TTC549 (cell line): ENCODE measurements at regions not wholly inside any gene's neighbourhood (a gene's known extent, or its start where the extent isn't known, plus 50 kb on each side); places are given as distances from the start of the nearest gene placed in this dataset.
"Not testable (repeated sequence)": the region's sequence is repeated elsewhere in the genome, so short reads cannot be mapped to it uniquely, and the experiment has no call there.

Source experiments
- FAIRE-seq: peaks from 2 replicates; lab custom pipeline; 2012; peaks lifted over from hg19 to GRCh38; lab: Jason Lieb, UNC

DNA sequence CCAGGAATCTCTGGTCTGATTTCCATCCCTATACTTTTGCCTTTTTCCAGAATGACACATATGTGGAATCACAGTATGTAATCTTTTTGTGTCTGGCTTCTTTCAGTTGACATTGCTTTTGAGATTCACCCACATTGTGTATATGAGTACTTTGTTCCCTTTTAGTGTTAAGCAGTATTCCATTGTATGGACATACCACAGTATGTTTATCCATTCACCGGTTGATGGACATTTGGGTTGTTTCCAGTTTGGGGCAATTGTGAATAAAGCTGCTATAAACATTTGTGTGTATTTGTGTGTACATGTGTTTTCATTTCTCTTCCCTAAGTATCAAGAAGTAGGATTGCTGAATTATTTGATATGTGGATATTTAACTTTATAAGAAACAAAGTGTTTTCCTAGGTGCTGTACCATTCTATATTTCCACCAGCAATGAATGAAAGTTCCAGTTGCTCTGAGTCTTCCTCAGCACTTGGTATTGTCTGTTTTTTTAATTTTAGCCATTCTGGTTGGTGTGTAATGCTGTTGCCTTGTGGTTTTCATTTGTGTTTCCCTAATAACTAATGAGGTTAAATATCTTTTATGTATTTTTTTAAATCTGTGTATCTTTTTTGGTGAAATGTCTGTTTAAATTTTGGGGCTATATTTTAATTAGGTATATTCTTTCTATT is 203.5 kb upstream of the HAAO start:
- peak; percentile 26 for FAIRE-seq

- not testable (repeated sequence) for FAIRE-seq
Measured at GRCh38 chr2:42989283-42990081, 197.1 kb upstream of the HAAO start.

GRCh38 chr2:42988055-42988454 is 195.7 kb upstream of the HAAO start:
- not testable (repeated sequence) for FAIRE-seq

DNA sequence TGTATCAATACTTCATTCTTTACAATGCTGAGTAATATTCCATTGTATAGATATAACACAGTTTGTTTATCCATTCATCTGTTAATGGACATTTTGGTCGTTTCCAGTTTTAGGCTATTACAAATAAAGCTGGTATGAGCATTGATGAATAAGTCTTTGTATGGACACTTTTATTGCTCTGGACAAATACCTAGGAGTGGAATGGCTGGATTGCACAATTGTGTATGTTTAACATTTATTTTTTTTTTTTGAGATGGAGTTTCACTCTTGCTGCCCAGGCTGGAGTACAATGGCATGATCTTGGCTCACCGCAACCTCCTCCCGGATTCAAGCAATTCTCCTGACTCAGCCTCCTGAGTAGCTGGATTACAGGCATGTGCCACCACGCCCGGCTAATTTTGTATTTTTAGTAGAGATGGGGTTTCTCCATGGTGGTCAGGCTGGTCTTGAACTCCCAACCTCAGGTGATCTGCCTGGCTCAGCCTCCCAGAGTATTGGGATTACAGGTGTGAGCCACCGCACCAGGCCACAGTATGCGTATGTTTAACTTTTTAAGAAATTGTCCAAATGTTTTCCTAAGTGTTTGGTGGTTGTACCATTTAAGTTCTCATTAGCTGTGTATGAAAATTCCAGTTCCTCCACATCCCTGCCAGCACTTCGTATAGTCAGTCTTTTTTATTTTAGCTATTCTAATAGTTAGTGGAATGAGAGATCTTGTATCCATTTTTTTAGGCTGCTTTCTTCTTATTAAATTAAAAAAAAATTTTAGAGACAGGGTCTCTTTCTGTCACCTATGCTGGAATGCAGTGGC is 194.9 kb upstream of the HAAO start:
- FAIRE-seq = no peak

DNA sequence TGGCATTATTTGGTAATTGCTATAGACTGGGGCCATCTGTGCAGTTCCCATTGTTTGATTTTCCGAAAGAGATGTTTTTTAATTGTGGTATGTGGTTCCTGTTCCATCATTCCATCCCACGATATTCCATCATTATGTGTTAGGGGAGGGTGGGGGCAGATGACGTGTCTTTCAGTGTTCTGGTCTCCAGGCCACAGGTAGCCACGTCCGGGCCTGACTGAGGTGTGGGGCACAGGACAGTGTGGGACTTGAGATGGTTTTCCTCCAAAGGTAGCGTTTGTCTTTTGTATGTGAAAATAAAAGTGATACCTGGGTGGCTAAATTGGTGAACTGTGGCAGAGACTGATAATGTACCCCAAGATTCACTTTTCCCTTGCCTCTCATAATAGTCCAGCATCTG is 192.2 kb upstream of the HAAO start:
- no peak for FAIRE-seq

- no peak for FAIRE-seq
Measured at GRCh38 chr2:42984081-42984480, 191.7 kb upstream of the HAAO start.

DNA sequence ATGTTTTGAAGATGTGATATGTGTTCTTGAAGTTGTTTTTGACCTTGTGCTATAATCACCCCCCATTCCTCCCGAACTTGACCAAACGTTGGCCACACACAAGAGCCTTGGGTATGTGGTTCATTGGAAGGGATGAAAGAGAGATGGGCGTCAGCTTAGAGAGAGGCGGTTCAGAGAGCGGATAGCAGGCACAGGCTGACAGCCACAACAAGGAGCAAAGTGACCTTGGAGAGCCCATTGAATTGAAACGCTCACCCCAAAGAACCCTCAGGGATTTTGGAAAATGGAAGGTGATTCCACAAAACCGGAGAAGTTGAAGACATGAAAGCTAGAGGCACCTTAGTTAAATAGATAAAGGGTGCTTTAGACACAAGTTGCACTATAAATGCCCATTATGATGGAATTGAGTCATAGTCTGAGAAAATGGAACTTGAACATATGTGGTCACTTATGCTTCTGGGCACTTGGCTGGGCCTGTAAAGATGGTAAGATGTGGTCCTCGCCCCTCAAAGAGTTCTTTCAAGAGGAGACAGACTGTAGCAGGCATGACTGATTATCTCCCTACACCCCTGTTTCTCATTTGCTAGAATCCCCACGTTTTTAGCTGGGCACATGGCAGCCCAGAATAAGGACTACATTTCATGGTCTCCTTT is 188.5 kb upstream of the HAAO start:
- no peak for FAIRE-seq

- FAIRE-seq = no peak
Measured at GRCh38 chr2:42979870-42980763, 187.7 kb upstream of the HAAO start.

GRCh38 chr2:42979416-42979869 is 187.1 kb upstream of the HAAO start:
- no peak for FAIRE-seq

DNA sequence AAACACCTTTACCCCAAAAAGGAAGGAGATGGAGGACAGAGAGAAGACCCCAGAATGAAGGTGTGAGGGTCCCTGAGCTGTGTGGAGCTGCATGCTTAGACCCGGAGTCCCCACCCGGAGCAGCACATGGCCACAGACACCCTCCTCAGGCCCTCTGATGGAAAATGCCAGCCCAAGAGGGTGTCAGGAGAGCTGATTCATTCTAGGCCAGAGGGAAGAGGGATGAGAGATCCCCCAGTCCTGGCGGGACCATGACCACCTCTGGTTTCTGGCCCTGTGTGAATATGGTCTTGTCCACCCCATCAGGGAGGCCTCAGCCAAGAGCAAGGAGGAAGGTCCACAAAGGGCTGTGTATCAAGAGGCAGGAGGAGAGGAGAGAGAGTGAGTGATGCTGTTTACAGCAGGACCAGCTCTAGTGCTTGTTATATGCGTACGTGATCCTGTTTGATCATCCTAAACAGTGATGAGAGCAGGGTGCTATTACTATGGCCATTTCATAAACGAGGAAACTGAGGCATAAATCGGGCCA is 186.6 kb upstream of the HAAO start:
- FAIRE-seq = no peak

GRCh38 chr2:42978175-42978886 is 185.9 kb upstream of the HAAO start:
- FAIRE-seq = no peak

- no peak for FAIRE-seq
Measured at GRCh38 chr2:42977270-42978174, 185.1 kb upstream of the HAAO start.

- FAIRE-seq = no peak
Measured at GRCh38 chr2:42976351-42976750, 184.0 kb upstream of the HAAO start.

GRCh38 chr2:42974721-42975717 is 182.6 kb upstream of the HAAO start:
- FAIRE-seq = no peak

DNA sequence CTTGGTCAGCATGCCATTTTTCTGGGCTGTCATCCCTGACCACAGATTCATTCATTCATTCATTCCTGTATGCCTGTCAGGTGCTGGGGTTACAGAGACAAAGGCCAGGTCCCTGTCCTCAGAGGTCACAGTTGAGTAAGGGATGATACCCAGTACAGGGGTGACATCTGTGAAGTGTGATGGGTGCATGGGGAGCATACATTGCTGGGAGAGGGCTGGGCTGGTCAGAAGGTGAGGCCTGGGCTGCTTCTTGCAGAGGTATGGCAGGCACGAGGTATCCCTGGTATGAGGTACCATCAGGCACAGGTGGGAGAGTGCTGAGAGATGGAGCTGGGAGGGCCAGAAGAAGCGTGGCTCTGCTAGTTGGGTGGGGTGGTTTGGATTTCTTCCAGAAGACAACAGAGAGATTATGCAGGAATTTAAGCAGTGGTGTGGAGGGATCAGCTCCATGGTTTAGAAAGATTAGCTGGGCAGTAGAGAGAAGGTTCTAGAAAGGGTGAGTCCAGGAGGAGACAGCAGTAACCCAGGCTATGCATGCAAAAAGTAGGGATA is 181.9 kb upstream of the HAAO start:
- no peak for FAIRE-seq

- FAIRE-seq = no peak
Measured at GRCh38 chr2:42973726-42974125, 181.3 kb upstream of the HAAO start.

GRCh38 chr2:42972933-42973516 is 180.6 kb upstream of the HAAO start:
- not testable (repeated sequence) for FAIRE-seq
